HCT116 (cell line): ENCODE measurements at regions not wholly inside any gene's neighbourhood (a gene's known extent, or its start where the extent isn't known, plus 50 kb on each side); places are given as distances from the start of the nearest gene placed in this dataset.

Experiments used
- CTCF ChIP-seq, 3 experiments: fragments of 200-600 bp in 1 of 3; sonication (generic) in 1 of 3; IDR thresholded peaks in 2 of 3; conservative IDR thresholded peaks in 1 of 3; 2 replicates each; pipeline ENCODE4 v1.5.1; 2012 to 2017; ENCODE audit warnings: low read depth in 2 of 3, low read length in 2 of 3, antibody characterized with exemption in 1 of 3, borderline replicate concordance in 1 of 3, control low read depth in 1 of 3, mild to moderate bottlenecking in 1 of 3, mixed read lengths in 1 of 3, mixed run types in 1 of 3, moderate library complexity in 1 of 3; ENCODE audit not compliant: insufficient read depth in 1 of 3
- EGR1 ChIP-seq: IDR thresholded peaks from 2 replicates; pipeline ENCODE4 v1.6.1; 2012; ENCODE audit warnings: low read depth
- ELF1 ChIP-seq: IDR thresholded peaks from 2 replicates; pipeline ENCODE4 v1.6.1; 2012; ENCODE audit warnings: low read depth, borderline replicate concordance
- EZH2 ChIP-seq: fragments of 200-600 bp; sonication (generic); IDR thresholded peaks from 2 replicates; pipeline ENCODE4 v1.6.1; 2017; ENCODE audit warnings: antibody characterized with exemption, mixed run types
- EZH2phosphoT487 ChIP-seq: fragments of 200-600 bp; IDR thresholded peaks from 2 replicates; pipeline ENCODE4 v1.6.1; 2018; ENCODE audit warnings: antibody characterized with exemption, borderline replicate concordance
- MAX ChIP-seq: IDR thresholded peaks from 2 replicates; pipeline ENCODE4 v1.6.1; 2012
- POLR2A ChIP-seq: IDR thresholded peaks from 2 replicates; pipeline ENCODE4 v1.7.0; 2011; ENCODE audit warnings: borderline replicate concordance; ENCODE audit not compliant: insufficient read depth, insufficient read length; ENCODE audit errors: extremely low read depth
- POLR2AphosphoS5 ChIP-seq: IDR thresholded peaks from 2 replicates; pipeline ENCODE4 v1.6.1; 2011; ENCODE audit warnings: mild to moderate bottlenecking, low read depth, low read length, moderate library complexity
- RAD21 ChIP-seq: IDR thresholded peaks from 2 replicates; pipeline ENCODE4 v1.6.1; 2012; ENCODE audit warnings: low read depth, mild to moderate bottlenecking
- REST ChIP-seq: IDR thresholded peaks from 2 replicates; pipeline ENCODE4 v1.6.1; 2012; ENCODE audit warnings: low read depth
- SP1 ChIP-seq: IDR thresholded peaks from 2 replicates; pipeline ENCODE4 v1.6.1; 2012; ENCODE audit warnings: low read depth
- TCF7L2 ChIP-seq: IDR thresholded peaks from 2 replicates; pipeline ENCODE4 v1.7.0; 2011; ENCODE audit warnings: borderline replicate concordance, inconsistent platforms; ENCODE audit not compliant: insufficient read depth, insufficient read length; ENCODE audit errors: extremely low read depth
- ZNF274 ChIP-seq: fragments of 200-500 bp; sonication (Bioruptor generic); IDR thresholded peaks from 2 replicates; pipeline ENCODE4 v1.6.1; 2014; ENCODE audit warnings: mild to moderate bottlenecking, low read depth, low read length, inconsistent platforms

- no peak for TF ChIP-seq CTCF (IDR thresholded peaks at IDR 0.05 in 2 of 3, conservative IDR thresholded peaks at IDR 0.05 in 1 of 3; ENCODE audit: borderline replicate concordance in 1 of 3, insufficient read depth in 1 of 3, low read depth in 2 of 3, low read length in 2 of 3)
- no peak for TF ChIP-seq MAX
- no peak for TF ChIP-seq EZH2phosphoT487
- no peak for TF ChIP-seq POLR2A
- TF ChIP-seq ZNF274 = no peak
- TF ChIP-seq EZH2 = no peak
- no peak for TF ChIP-seq POLR2AphosphoS5
- TF ChIP-seq EGR1 = no peak
- no peak for TF ChIP-seq TCF7L2
- TF ChIP-seq REST = no peak
- TF ChIP-seq SP1 = no peak
- no peak for TF ChIP-seq ELF1
- no peak for TF ChIP-seq RAD21
Measured at GRCh38 chr5:90022711-90023053, 386.9 kb downstream of the CETN3 start.
